Skeletal muscle cell (primary cell): ENCODE measurements at regions not wholly inside any gene's neighbourhood (a gene's known extent, or its start where the extent isn't known, plus 50 kb on each side); places are given as distances from the start of the nearest gene placed in this dataset.
A peak's percentile ranks its signal among the peaks of the same experiment; 100 is the strongest.
"Not testable (repeated sequence)": the region's sequence is repeated elsewhere in the genome, so short reads cannot be mapped to it uniquely, and the experiment has no call there.

Experiments
- DNase-seq: peaks from one replicate; pipeline ENCODE4 v3.0.0-alpha.2; 2010; ENCODE audit warnings: low read depth
- H3K4me3 ChIP-seq: 2 replicates; pipeline ENCODE4 v1.5.1; 2011; ENCODE audit warnings: low read depth, mild to moderate bottlenecking, control low read depth, low read length, moderate library complexity

GRCh38 chr15:77944002-77944867 is 133.3 kb downstream of the TBC1D2B start:
- DNase-seq, result no peak
- H3K4me3 ChIP-seq, result peak overlapping the region; percentile 33

- DNase-seq, result no peak
- H3K4me3 ChIP-seq, result no peak overlapping the region
These were observed 134.8 kb downstream of the TBC1D2B start for GRCh38 chr15:77942611-77943211.

- not testable (repeated sequence) for H3K4me3 ChIP-seq, DNase-seq
These were observed 136.3 kb downstream of the TBC1D2B start for GRCh38 chr15:77941090-77941827.

GRCh38 chr15:77940381-77940947 is 137.0 kb downstream of the TBC1D2B start:
- DNase-seq, result no peak
- no peak overlapping the region for H3K4me3 ChIP-seq

GRCh38 chr15:77939851-77940250 is 137.7 kb downstream of the TBC1D2B start:
- H3K4me3 ChIP-seq, result no peak overlapping the region
- DNase-seq, result no peak

GRCh38 chr15:77939026-77939425 is 138.5 kb downstream of the TBC1D2B start:
- H3K4me3 ChIP-seq, result not testable (repeated sequence)

GRCh38 chr15:77938546-77938945 is 139.0 kb downstream of the TBC1D2B start:
- not testable (repeated sequence) for DNase-seq, H3K4me3 ChIP-seq

More at GRCh38 chr15:77939026-77939425, 138.5 kb downstream of the TBC1D2B start:
- not testable (repeated sequence) for DNase-seq

GRCh38 chr15:77936567-77936966 is 140.9 kb downstream of the TBC1D2B start:
- not testable (repeated sequence) for H3K4me3 ChIP-seq, DNase-seq

GRCh38 chr15:77934516-77934915 is 143.0 kb downstream of the TBC1D2B start:
- not testable (repeated sequence) for H3K4me3 ChIP-seq, DNase-seq

- DNase-seq, H3K4me3 ChIP-seq: not testable (repeated sequence)
These were observed 146.6 kb downstream of the TBC1D2B start for GRCh38 chr15:77930907-77931306.

GRCh38 chr15:77930490-77930889 is 147.0 kb downstream of the TBC1D2B start:
- not testable (repeated sequence) for H3K4me3 ChIP-seq, DNase-seq

- not testable (repeated sequence) for DNase-seq
These were observed 150.7 kb downstream of the TBC1D2B start for GRCh38 chr15:77926789-77927188.

GRCh38 chr15:77926296-77926695 is 151.2 kb downstream of the TBC1D2B start:
- not testable (repeated sequence) for H3K4me3 ChIP-seq, DNase-seq

More at GRCh38 chr15:77926789-77927188, 150.7 kb downstream of the TBC1D2B start:
- not testable (repeated sequence) for H3K4me3 ChIP-seq

GRCh38 chr15:77925101-77925500 is 152.4 kb downstream of the TBC1D2B start:
- not testable (repeated sequence) for DNase-seq, H3K4me3 ChIP-seq

- H3K4me3 ChIP-seq, result no peak overlapping the region
- DNase-seq, result no peak
These were observed 155.8 kb downstream of the TBC1D2B start for GRCh38 chr15:77921664-77922063.

- H3K4me3 ChIP-seq, DNase-seq: not testable (repeated sequence)
These were observed 160.4 kb downstream of the TBC1D2B start for GRCh38 chr15:77916966-77917635.

GRCh38 chr15:77915961-77916330 is 161.6 kb downstream of the TBC1D2B start:
- H3K4me3 ChIP-seq, DNase-seq: not testable (repeated sequence)

- no peak overlapping the region for H3K4me3 ChIP-seq
These were observed 162.1 kb downstream of the TBC1D2B start for GRCh38 chr15:77915261-77915960.

More at GRCh38 chr15:77915261-77915960, 162.1 kb downstream of the TBC1D2B start:
- no peak for DNase-seq
